Astrocyte of the hippocampus (primary cell): ENCODE measurements at regions not wholly inside any gene's neighbourhood (a gene's known extent, or its start where the extent isn't known, plus 50 kb on each side); places are given as distances from the start of the nearest gene placed in this dataset.

Source experiments
- DNase-seq: peaks from one replicate; pipeline ENCODE4 v3.0.0; 2011; ENCODE audit warnings: low read depth, low spot score

DNA sequence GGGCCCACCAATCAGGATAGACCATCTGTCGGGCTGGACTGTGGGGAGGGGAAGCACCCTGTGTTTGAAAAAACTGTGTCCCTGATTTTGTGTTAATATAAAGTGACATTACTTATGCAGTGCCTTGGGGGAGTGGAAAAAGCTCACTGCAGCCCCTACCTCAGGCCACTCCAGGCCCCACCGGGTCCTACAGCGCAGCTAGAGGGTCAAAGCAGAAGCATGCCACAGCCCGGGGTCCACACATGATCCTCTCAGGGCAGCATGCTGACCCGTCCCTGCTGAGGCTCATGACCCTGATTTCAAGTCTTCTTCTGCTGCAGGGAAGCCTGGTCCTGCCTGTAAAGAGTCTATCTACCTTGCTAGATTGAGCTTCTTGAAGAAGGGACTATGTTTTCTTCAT is 133.0 kb upstream of the PLCB4 start:
- DNase-seq, result no peak

DNA sequence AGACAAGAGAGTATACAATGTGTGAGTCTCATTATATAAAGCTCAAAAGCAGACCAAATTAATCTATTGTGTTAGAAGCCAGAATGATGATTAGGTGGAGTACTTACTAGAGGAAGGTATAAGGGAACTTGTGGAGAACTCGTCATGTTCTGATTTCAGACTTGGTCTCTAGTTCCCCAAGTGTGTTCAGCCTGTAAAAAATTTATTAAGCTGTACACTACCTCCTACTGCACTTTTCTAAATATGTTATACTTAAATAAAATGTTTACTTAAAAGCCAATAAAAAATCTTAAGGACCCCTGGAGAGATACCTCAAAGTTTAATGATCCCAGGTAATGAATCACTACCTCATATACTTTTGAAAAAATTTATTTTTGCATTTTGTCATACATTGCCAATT is 130.4 kb upstream of the PLCB4 start:
- DNase-seq, result no peak

DNA sequence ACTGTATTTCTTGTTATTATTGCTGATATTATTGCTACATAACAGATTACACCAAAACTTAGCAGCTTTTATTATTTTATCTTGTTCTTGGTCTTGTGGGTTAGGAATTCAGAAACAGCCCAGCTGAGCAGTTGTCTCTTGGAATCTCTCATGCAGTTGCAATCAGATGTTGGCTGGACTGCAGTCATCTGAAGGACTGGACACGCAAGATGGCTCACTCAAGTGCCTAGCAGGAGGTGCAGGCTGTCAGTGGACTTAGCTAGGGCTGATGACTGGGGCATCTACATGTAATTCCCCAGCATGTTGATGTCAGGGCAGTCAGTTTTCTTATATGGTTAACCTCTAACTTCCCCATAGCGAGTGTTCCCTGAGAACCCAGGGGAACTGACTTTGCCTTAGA is 128.6 kb upstream of the PLCB4 start:
- peak; percentile 4 for DNase-seq

DNA sequence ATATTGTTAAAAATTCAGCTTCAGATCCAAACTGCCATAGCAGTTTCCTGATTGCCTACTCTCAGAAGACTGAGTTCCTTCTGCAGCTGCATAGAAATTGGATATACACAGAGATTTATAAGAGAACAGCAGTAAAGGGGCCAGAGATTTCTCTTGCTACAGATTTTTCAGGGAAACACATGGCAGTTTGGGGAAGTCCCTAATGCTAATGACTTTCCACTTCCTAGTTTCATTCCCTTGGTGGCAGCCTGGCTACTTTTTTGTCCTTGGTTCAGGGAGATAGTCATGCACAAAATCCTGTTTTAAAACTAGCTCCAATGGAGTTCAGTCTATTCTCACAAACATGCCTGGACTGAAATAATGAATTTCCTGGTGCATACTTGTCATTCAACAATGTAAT is 125.3 kb upstream of the PLCB4 start:
- no peak for DNase-seq

DNA sequence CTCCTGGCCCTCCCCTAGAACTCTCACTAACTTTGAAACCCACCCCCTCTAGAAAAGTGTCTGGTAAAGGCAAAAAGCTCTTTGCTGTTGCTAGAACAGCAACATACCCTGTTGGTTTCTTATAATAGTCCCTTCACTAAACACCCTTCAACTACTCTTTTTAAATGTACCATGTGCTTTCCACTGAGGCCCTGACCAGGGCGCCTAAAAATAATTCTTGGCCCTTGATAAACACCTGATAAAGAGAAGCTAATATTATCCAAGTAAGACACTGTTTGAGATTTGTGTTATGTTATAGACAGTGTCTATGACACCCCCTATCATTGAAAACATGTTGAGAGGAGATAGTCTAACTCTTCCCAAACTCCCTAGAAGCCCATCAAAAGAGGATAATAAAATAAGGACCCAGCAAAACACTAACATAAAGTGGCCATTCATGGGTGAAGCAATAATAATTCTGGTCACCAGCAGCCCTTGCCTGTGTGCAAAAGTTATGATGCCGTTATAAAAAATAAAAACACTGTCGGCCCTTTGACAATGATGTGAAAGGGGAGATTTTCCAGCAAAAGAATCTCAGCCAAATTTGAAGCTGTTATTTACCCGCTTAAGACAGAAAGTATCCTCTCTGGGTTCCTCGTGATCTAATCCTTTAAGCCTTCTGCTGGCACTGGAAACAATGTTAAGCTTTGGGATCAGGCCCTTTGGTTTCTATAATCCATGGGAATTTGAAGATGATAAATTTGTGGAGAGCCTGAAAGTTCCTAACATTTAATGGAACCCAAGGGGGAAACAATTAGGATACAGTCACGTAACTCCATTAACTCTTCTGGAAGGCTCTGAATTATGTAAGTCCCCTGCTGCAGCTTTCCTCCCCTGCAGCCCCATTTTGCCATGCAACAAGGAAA is 122.6 kb upstream of the PLCB4 start:
- DNase-seq, result no peak

DNA sequence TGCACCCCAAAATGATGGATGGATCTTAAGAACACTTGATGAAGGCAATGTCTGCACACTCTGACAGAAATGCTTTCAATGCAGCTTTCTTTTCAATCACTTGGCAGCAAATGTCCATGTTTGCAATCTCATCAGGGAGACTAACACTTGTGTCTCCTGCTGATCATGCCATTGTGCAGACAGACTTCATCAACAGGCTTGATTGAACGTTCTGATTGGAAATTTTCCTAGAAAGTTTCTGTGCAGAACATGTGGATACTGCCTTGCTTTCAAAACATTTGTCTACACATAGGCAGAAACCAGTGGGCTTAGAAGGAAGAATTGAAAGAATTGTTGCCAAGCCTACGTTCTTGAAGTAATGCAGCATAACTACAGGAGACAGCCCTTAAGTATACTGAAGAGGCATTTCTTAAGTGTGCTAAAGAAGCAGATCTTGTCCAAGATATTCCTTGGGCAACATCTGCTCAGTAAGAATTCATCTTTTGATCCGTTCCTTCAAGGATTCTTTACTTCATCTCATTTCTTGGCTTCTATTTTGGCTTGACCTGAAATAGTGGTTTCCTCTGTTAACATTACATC is 120.4 kb upstream of the PLCB4 start:
- DNase-seq, result no peak

DNA sequence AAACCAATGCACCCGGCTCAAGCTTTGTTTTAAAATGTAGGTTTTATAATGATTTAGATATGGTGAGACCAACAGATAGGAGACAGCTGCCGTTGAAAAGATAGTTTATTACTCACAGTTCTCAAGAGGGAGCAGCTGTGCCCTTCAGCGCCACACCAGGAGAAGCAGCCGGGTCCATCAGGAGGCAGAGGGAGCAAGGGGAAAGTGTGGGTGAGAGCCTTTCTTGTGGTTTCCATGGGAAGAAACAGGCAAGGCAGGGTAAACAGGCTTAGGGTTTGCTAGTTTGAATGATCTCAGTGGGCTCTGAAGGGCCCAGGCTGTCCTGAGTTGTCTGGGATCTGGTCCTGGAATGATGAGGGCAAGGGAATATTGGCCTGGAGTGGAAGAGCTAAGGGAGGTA is 117.7 kb upstream of the PLCB4 start:
- DNase-seq, result no peak

DNA sequence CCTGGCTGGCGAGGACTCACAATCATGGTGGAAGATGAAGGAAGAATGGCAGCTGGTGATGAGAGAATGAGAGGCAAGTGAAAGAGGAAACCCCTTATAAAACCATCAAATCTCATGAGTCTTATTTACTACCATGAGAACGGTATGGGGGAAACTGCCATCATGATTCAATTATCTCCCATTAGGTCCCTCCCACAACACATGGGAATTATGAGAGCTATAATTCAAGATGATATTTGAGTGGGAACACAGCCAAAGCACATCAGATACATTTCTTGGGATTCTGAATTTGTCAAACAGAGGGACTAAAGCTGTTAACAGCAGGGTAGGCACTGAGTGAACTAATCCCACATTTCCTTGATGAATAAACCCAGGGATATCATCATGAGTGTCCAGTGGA is 116.2 kb upstream of the PLCB4 start:
- DNase-seq, result no peak

DNA sequence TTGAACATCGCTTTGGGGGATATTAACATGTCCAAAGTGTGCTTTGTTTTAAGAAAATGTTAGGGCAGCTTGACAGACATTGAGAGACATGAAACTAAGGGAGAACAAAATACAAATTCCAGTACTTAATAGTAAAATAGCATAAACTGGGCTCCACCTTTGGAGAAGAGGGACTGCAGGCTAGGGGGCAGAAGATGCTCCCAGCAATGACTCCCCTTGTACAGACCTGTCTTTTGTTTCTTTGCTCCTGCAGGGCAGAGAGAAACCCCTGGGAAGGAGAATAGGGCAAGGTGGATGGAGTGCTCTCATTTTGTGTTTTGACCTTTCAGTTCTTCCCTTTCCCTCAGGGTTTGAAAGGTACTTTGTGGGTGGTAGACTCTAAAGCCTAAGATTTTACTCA is 115.6 kb upstream of the PLCB4 start:
- DNase-seq, result no peak

DNA sequence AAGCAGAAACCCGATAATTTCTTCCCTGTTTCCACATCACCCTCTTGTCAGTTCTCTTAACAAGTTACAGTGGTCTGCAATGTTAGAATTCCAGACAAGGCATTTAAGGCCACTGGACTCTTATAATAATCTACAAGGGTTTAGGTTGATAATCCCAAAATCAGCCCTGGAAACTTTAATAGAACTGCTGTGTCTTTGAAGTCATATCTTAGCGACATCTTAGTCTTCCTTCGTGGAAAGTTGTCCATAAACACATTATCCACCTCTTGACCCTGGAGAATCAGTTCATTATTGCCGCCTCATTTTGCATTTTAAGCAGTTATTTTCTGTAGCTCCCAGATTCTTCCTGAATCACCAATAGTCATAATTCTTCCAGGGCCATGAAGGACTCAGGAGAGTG is 108.6 kb upstream of the PLCB4 start:
- DNase-seq, result no peak

DNA sequence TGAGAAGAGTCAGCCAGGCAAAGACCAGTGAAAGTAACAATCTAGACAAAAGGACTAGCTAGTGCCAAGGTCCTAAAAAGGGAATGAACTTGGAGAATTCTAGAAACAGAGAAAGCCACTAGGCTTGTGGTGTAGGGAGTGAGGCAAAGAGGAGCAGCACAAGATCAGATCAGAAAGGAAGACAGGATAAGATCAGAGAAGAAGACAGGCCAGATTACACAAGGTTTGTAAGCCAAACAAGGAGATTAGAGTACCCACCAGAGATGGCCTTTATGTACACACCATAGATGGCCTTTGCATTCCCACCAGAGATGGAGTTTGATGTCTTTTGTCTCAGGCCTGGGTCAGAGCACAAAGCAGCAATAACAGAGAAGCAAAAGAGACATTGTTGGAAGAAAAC is 105.6 kb upstream of the PLCB4 start:
- DNase-seq, result no peak

DNA sequence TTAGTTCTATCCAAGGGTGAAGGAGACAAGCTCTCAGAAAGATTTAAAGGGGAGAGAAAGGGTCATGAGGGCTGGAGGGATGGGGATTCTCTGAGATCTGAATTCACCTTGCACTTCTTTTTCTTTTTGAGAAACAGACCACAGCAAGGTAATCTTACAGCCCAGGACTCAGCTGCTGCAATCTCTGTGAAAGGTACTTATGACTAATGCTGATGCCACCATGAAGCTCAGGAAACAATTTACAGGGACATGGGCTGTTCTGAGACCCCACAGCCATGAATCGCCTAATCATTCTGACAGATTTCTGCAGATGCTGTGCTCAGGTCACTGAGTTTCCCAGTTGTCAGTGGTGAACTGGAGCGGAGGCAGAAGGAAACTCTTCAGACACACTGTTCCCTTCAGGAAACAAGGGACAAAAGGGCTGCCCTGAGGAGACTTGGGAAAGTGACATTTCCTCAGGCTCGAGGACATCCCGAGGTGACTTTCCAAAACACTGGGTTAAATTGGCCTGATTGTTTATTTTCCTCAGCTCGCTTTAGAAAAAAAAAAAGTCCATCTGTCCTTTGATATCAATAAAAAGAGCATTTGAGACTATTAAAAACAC is 103.8 kb upstream of the PLCB4 start:
- DNase-seq, result no peak

DNA sequence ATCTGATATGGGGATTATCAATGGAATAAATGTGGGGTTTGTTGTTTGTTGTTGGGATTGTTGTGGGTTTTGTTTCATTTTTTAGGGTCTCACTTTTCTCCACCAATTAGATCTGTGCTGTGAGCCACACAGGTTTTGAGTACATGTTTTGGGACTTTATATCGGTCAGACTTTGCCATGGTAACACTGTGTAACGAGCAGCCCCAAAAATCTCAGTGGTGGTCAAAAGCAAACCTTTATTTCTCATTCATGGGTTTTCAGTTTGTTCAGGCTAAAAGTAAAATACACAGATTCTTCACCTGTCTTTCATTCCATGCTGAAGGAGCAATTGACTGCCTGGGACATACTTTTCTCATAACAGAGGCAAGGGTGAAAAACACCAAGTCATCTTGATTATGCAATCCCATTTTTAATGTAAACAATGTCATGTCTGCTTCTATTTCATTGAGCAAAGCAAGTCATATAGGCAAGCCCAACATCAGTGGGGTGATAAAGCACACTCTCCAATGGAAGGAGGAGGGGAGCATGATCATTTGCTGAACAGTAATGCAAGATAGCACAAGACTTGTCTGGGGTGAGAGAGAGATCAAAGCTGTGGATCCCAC is 101.1 kb upstream of the PLCB4 start:
- no peak for DNase-seq

DNA sequence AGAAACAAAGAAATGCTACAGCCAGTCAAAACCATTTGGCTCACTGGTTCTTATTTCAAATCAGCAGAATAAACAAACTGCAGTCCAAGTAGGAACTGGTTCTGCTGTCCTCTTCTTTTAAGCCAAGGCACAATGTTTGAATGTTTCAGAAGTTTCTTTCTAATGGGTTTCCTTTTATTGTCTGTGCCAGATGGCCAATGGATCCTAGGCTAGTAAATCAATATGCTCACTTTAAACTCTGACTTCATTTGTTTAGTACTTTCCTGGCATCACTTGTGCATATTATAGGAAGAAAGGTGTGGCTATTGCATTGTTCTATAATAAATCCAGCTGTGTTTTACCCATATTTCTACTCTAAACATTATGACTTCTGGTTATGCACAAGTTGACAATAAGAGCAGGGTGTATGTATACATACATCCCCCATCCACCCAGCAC is 99.7 kb upstream of the PLCB4 start:
- DNase-seq, result no peak

DNA sequence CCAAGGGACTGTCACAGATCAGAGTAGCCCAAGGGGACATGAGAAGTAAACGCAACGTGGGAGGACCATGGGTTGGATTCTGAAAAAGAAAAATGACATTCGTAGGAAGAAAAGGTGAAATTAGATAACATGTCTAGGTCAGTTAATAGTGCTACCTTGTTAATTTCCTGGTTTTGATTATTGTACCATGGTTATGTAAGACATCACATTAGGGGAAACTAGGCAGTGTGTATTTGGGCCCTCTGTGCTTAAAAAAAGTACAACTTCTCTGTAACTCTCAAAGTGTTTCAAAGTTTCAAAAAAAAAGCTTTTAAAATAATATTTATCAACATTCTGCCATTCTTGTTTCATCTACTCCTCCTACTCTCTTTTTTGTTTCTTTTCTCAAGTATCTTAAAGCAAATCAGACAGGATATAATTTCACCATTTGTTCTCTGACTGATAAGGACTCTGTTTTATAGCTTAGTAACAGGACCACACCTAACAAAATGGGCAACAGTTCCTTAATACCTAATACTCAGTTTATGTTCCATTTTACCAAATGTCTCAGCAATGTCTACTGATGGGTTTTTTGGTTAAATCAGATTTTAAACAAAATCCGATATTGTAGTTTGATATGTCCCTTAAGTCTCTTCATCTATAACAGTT is 97.1 kb upstream of the PLCB4 start:
- DNase-seq, result no peak

DNA sequence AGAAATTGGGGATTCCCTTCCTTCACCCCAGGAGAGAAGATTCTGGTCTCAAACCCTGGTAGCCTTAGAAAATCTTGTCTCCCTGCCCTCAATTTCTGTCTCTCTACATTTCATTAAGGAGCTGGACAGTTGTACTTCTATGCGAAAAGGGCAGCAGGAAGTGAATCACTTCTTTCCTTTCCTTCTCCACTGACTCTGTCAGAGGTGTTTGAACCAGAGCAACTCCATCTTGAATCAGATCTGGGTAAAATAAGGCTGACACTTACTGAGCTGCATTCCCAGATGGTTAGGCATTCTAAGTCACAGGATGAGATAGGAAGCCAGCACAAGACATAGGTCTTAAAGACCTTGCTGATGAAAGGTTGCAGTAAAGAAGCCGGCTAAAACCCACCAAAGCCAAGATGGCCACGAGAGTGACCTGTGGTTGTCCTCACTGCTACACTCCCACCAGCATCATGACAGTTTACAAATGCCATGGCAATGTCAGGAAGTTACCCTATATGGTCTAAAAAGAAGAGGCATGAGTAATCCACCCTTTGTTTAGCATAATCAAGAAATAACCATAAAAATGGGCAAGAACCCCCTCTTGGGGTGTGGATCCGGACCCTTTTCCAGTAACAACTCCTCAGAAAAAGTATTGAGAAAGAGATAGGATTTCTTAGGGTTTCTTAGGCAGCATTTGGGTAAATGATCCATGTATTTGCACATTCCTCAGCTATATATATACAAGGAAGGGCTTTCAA is 95.8 kb upstream of the PLCB4 start:
- no peak for DNase-seq

DNA sequence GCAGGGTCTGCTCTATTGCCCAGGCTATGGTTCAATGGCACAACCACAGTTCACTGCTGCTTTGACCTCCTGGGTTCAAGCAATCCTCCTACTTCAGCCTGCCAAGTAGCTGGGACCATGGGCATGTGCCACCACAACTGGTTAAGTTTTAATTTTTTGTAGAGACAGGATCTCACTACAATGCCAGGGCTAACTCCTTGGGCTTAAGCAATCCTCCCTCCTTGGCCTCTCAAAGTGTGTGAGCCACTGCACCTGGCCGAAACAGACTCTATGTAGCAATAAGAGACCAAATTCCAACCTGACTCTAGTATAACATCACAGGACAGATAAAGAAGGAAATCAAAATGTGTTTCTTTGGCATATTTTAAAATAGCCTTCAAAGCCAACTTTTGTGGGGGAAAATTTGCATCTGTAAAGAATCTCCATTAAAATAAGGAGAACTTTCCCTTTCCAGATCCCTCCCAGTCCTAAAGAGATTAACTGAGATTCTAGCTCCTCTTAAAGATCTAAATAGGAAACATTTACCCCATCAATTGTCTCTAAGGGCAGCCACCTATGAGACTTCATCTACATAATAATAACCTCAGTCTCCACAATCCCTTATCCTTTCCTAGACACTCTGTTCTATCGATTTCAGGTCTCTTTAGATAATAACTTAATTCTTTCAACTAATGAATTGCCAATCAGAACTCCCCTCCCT is 94.7 kb upstream of the PLCB4 start:
- no peak for DNase-seq

DNA sequence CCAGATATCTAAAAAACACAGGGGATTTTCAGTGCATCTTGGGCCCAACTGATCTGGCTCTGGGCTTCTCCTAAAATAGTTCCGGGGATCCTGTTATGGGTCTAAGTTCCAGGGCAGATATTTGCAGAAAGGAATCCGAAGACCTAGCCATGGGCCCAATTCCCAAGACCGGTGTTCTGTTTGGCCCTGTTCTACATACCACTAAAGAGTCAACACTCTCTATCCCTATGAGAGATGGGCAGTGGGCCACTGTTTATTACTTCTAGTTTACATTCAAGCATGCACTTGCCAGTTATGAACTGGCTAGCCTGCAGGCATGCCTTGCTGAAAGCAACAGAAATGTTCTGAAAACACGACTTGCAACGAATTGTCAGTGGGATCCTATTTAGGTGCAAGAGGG is 87.4 kb upstream of the PLCB4 start:
- no peak for DNase-seq

DNA sequence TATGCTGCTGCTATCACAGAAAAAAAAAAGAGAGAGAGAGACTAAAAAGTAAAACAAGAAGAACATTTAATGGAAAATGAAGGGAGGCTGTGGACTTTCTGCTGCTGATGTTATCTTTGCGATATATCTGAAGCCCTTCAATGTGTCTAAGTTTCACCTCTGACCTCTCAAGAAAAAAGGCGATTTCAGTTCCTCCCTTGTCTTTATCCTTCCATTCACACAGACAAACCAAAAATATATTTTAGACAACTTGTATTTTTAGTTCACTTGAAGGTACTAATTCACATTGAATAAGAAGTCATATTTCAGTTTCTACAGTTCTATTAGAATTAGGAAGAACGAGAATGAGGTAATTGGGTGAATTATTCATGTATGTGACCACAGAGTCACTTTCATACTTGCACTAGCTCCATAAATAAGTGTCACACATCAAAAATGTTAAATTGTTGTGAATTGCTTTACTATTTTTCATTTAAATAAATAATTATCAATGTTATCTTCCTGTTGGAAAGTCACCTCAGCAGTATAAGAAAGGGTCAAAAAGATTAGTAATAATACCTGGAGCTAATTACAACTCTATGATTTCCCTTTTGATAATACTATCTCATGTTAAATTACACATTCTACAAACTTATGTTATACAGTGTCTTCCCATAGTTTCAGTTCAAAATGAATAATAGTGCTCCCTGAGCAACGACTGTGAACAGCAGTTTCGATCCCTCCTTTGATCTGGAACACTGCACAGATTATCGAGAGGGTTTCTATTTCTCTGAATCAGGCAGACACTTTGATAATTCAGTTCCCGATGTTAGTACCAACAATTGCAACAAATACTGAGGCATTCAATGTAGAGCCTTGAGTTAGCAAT is 85.2 kb upstream of the PLCB4 start:
- no peak for DNase-seq

DNA sequence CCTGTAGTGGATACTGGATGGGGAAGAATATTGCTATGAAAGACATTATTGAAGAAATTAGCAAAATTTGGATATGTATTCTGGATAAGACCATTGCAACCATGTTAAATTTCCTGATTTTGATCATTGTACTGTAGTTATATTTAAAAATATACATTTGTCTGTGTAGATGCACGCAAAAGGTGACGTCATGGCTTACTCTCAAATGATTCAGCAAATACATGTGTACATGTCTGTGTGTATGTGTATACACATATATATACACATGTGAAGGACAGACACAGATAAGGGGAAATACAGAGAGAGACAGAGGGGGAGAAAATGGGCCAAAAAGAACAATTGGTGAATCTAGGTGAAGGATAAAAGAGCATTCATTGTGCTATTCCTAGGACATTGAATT is 82.3 kb upstream of the PLCB4 start:
- no peak for DNase-seq
